EH (cell line): ENCODE measurements at regions not wholly inside any gene's neighbourhood (a gene's known extent, or its start where the extent isn't known, plus 50 kb on each side); places are given as distances from the start of the nearest gene placed in this dataset.

Experiments
- DNase-seq: peaks from one replicate; pipeline ENCODE4 v3.0.0-alpha.2; 2015; ENCODE audit warnings: low read depth

DNA sequence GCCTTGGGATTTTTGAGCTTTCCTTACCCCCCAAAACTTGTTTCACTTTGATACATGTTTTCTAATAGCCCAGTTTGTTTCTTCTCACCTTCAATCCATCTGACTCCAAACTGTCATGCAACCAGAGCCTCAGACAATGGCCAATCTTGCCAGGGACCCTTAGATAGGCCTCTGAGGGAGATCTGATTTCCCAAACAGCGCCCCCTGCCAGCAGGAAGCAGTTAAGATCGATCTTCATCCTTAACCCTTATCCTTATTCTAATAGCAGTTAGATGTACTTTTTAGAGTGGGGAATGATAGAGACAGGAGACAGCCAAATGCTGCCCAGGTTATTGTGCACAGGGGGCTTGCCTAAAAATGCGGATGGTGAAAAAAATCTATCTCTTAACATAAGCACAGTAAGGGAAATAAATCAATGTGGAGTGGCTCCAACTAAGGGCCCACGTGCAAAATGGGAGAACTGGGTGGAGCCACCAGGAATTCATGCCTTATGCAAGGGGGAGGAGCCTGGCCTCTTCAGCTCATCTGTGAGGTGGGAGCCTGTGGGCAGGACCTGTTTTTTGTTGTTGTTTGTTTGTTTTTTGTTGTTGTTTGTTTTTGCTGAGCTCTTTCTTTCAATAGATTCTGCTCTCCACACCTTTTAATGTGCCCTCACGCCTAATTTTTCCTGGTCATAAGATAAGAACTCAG, 833.6 kb upstream of the AGA start:
- DNase-seq: no peak

DNA sequence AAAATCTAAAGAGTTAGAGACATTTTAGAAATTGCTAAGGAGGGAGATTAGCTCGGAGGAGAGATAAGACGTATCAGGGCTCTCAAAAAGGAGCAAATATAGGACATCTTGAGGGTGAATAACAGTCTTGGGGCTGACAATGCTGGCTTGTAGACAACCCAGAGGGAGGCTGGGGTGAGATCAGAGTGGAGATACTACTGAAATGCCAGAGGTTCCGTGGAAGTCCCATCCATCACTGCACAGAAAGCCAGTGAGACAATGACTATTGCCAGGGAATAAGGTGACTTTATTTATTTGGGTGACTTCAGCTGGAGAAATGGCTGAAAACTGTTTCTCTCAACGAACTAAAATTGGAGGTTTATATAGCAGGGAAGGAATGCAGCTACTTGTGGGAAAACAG, 838.1 kb upstream of the AGA start:
- no peak for DNase-seq

DNA sequence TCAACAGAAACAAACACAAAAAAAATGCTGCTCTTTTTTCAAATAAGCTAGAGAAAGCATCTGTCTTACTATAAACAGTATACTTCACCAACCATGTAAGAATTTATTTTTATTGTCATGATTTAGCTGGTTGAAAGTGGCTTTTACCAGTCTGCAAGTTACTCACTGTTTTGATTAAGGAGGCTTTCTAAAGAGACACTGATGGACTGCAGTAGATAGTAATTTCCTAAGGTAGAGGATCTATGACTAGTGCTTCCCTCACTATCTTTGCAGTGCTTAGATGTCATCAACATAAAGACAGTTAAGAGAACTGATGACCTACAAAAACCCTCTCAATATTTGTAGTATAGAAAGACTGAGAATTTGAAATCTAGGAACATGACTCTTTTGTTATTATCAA, 846.2 kb upstream of the AGA start:
- DNase-seq: no peak

DNA sequence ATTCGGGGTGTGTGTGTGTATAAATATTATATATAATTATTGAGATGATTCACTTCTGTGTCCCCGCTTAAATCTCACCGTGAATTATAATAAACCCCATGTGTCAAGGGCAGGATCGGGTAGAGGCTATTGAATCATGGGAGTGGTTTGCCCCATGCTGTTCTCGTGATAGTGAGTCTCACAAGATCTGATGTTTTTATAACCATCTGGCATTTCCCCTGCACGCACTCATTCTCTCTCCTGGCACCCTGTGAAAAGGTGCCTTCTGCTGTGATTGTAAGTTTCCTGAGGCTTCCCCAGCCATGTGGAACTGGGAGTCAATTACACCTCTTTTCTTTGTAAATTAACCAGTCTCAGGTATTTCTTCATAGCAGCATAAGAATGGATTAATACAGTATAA, 851.4 kb upstream of the AGA start:
- no peak for DNase-seq

DNA sequence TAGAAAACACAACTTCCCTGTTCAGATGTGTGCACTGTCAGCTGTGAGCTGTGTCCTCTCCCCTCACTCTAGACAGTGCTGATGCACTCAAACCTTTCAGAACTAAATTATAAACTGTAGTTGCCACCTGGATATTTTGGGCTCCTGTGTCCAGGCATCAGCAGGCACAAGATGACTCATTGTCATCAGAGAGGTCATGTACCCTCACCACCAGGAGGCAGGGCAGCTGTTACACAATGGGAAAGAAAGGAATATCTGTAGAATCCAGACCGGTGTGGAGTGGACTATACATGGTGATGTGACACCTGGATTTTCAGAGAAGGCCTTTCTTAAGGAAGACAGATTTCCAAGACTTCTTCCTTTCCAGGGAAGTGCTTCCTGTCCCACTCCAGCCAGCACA, 854.4 kb upstream of the AGA start:
- no peak for DNase-seq

DNA sequence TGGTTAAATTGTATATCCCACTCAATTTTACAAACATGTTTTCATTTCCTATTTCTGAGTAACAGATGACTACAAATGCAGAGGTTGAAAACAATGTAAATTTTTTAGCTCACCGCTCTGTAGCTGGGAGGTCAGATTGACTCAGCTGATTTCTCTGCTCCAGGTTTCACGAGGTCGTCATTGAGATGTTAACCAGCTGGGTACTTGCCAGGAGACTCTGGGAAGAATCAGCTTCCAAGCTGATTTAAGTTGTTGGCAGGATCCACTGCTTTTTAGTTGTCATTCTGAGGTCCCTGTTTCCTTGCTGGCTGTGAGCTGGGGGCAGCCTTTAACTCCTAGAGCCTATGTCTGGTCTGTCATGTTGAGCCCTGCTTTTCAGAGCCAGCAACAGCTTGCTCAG, 864.3 kb upstream of the AGA start:
- DNase-seq: no peak

DNA sequence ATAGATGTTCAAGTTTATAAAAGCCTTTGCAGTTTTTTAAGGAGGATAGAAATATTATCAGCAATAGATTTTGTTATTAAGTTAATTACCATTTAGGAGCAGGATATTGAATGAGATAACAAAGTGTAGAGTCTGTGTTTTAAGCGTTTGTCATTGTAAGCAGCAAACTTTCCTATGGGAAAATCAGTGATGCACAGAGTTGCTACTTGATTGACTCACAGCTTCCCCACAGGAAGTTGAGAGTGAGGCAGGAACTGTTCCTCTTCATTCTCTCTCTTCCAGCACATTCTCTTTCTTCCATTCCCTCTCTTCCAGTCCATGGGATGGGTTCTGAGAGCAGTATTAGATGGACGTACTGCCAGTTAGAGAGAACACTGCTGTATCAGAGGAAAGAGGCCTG, 867.7 kb upstream of the AGA start:
- no peak for DNase-seq

DNA sequence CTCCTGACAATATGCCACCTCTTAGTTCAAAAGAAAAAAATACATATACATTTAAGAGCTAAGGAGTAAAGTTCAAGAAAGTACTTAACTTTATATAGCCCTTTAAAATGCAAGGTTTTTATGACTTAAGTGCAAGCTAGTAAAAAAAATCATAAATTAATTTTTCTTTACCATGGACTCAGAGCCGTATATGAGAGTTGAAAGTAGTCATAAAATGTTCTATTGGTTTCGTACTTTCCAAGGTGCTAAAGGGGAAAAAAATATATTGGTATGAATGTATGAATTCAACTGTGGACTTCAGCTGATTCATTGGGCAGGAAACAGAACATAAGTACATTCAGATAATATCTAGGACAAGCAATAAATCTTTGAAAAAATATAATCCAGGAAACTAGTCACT, 869.8 kb upstream of the AGA start:
- no peak for DNase-seq

DNA sequence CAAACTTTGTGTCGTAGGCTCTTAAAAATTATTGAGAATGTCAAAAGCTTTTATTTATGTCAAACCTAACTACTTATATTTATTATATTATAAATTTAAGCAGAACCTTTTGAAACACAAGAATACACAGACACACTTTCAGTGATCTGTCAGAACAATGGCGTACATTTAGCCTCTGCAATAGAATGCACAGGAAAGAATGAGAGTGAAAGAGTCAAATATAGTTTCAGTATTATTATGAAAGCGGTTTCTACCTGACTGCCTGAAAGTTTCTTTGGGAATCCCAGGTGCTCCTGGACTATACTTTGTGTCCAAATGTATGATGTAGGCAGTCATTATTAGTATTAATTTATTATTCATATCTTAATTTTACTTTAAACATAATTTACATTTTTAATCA, 872.0 kb upstream of the AGA start:
- DNase-seq: no peak

DNA sequence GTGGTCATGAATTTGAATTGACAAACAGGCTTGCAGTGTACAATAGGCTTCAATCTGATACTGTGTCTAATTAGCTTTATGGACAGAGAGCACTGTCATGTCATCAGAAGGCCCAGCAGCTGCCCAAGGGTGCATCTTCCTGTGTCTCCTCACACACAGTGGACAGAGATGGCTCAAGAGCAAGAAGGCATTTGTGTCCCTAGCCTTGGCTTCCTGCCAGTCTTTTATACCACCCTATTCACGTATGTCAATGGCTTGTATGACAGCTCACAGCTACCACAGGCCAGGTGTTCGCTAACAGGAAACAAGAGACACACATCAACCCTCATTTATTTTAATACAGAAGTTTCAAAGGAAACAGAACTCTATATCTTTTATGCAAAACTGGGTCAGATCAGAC, 874.0 kb upstream of the AGA start:
- DNase-seq: no peak

DNA sequence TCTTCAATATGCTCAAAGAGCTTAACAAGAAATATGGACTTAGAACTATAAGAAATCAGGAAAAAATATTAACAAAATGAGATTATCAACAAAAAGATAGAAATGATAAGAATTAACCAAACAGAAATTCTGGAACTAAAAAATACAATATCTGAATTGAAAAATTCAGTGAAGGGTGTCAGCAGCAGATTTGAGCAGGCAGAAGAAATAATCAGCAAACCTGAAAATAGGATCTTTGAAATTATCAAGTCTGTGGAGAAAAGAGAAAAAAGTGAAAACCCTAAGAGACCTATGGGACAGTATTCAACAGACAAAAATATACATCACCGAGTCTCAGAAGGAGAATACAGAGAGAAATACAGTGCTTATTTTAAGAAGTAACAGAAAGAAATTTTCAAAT, 877.8 kb upstream of the AGA start:
- DNase-seq: no peak

DNA sequence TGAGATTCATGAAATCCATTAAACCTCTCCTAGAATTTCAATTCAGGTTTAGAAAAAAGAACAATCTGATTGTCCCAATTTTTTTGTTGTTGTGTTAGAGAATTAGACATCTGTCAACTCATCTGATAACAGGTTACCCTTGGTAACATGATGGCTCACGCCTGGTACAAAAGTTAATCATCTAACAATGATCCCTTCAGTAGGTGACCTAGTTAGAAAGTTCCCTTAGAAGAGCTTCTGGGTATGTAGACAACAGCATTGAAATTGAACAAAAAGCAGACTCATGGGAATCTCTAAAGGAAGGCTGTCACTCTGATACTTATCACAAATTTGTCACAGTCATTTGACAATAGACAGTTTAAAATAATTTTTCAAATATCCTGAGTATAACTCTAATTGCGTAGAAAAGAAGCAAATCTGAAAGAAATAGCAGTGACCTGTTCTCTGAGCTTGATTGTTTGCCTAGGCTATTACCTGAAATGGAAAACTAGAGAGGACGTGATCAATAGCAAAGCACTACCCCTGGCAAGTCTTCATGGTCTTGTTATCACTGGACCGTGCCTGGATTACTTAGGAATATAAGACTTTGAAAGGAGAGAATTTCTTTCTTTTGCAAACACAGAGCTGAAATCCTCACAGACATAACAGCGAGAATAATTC, 880.4 kb upstream of the AGA start:
- no peak for DNase-seq

DNA sequence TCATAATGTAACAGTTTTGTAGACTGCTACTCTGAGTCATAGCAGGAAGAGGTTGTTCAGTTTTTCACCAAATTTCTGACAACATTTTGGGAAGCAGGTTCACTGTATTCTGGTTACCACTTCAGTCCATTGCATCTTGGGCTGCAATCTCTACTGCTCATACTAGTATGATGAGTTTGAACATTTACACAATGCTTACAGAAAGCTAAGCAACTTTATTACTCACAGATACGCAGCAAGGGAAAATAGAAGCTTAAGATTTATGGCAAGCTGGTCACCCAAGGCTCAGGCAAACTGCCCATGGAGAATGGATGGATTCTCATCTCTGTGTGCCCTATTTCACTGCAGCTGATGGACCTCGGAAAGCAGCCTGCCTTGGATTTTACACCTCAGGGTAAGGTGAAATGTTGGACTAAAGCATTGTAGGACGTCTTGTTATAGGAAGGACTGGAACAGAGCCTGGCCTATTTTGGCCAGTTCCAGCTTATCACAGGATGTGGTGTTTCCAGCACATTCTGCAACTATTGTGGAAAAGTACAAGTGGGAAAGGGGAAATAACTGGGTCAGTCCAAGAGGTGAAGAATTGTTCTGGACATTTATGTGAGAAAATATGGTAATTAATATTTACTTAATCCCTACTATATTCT, 887.1 kb upstream of the AGA start:
- DNase-seq: no peak

DNA sequence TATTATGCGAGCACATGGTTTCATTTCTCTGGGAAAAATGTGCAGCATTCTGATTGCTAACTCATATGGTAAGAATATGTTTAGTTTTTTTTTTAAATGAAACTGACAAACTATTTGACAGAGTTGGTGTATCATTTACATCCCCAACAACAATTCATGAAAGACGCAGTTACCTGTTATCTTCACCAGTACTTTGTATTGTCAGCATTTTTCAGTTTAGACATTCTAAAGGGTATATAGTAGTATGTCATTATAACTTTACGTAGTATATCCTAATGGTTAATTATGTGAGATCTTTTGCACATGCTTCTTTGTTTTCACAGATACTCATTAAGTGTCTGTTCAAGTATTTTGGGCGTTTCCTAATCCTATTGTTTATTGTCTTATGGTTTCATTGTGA, 891.1 kb upstream of the AGA start:
- DNase-seq: no peak

DNA sequence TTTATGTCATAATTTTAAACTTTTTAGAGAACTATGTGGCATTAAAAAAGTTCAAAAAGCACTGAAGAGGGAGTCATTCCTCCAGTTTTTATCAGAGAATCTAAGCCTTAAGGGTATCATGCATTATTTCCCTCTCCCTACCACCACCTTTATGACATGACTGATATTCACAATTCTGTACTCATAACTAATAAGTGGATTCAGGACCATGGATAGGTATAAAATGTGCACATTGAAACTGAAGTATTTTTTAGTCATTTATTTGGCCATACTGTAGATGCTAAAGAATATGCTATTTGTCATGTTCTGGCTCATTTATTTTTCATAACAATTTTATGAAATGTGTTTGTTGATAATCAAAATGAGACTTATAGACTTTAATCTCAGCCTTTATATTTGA, 897.5 kb upstream of the AGA start:
- DNase-seq: no peak

DNA sequence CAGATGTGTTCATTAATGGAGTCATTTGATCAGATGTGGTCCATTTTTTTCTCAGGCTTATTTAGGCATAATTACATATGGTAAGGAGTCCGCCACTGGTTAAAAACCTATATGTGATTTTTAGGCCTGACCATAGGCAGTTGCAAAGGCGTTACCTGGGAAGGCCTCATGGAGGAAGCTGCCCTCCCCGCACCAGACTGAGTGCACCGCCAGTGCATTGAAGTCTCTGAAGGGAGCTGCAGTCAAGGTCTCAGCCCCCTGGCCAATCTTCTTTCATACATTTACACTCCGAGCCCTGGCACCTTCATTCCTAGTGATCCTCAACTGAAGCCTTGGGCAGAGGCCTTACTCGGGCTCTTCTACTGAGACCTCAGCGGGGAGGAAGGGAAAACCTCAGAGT, 898.2 kb upstream of the AGA start:
- no peak for DNase-seq

DNA sequence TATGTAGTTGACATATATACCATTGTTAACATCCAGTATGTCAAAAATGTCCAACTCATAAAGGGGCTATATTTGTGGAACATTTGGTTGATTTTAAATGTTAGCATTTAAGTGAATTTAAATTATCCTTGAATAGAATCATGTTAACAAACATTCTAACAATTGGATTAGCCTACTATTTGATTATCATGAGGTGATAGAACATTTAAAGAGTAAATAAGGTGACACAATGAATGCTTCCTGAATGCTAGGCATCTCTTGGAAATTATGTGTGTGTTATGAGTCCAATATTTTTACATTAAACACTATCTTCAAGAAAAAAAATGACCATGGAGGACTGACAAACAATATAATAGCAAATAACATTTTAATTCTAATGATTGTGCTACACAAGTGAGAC, 901.9 kb upstream of the AGA start:
- DNase-seq: no peak

DNA sequence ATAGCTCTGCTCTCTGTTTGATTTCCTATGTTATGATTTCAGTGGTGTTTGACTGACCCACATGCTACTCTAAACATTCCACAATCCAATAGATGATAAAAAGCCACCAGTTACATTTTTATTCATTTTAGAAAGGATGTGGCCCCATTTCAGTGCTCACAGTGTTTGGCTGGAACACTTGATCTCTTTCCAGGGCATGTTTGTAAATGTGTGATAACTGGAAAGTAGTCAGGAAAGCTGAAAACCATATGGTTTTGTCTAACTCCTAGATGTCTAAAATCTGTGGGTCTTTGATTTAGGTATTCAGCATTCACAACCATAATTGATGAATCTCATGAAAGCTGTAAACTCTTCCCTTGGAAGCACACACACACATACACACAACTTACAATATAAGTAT, 904.9 kb upstream of the AGA start:
- no peak for DNase-seq

DNA sequence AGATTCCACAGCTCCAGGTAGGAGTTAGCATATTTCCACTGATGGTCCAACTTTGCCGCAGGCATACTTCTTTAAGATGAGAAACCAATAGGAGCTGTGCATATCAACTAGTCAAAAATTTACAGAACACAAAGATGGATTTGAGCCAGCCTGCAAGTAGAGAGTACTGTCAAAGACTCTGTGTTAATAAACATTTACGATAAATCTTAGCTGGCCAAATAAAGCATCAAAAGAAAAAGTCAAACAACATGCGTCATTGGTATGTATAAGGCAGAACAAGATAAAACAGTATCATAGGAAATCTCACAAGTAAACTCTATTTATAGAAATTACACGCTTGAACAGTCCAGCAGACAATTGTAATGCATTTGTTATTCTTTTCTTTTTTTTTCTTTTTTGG, 907.4 kb upstream of the AGA start:
- no peak for DNase-seq

DNA sequence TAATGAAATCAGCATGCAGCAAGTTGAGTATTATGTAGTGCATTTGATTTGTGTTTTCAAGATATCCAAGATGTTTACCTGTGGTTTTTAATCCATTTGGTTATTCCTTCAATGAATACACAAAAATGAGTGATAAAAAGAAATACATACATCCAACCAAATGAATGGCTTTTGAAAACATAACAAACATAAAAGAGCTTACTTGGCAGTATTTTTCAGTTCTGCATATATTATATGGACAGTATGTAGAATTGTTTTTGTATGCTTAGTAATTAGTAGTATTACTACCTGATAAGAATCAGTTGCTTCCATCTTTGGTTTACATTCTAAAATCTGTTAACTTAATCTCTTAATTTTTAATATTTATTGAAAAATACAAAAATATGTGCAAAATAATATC, 908.9 kb upstream of the AGA start:
- no peak for DNase-seq

DNA sequence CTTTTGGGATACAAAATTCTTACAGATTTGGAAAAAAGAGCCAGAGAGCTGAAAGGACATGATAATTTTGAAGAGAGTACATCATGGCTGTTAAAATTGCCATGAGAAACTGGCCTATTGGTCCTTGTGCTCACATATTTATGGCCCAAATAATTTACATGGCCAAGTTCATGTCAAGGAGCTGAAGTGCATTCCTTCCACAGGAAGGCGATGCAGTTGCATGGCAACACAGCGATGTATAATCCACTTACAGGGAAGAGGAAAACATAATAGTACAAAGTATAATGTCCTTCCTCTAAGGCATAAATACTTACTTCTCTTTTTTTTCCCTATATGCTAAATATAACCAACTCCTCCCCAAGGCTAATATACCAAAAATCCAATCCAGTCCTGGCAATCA, 914.5 kb upstream of the AGA start:
- no peak for DNase-seq

DNA sequence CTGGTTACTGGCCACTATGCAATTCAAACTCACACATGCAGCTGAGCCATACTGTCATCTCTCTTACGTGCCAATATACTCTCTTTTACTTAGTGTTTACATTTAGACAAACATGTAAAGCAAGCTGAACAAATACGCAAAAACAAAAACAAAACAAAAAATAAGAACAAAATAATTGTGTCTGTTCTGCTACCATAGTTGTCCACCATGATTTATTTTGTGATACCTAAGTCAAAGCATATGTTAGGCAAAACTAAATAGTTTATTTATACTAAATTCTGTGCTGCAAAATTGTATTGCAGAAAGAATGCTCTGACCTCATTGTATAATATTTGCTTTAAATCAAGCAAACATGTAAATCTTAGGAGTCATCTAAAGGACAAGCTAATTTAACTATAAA, 943.2 kb upstream of the AGA start:
- no peak for DNase-seq

DNA sequence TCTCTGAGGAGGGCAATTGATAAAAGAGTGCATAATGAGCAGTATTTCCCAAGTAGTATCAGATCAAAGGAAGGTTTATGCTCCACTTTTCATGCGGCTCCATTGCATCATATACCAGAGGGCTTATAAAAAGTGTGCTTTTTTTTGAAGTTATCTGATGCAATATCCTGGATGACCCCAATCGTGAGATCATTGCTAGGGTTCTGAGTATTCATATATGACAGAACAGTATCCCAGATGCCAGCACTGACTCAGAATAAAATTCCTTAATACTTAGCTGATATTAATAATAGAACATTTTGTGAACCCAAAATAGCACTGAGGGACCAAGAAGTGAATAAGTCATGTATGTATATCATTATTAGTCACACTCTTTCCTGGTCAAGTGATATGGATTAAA, 945.5 kb upstream of the AGA start:
- DNase-seq: no peak

DNA sequence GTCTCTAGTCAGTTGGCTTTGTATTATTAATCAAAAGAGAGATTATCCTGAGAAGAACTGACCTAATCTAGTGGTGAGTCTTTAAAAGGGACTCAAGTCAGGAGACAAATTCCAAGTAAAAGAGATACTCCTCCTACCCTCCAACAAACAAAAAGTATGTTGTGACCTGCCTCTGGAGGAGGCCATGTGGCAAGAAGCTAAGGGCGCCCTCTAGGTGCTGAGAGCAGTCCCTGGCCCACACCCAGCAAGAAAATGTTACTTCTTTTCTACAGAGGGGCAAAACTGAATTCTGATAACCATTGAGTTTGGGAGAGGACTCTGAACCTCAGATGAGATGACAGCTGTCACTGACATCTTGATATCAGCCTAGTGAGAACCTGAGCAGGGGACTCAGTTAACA, 953.6 kb upstream of the AGA start:
- DNase-seq: no peak
